IMR-90 (cell line): ENCODE measurements at regions not wholly inside any gene's neighbourhood (a gene's known extent, or its start where the extent isn't known, plus 50 kb on each side); places are given as distances from the start of the nearest gene placed in this dataset.

Experiments
- ATAC-seq: fragments of 200-7000 bp; cut with Tn5 transposase; 2 replicates; pipeline ENCODE4 v1.9.1; 2020; ENCODE audit warnings: low read depth, mild to moderate bottlenecking, moderate library complexity
- BruUV-seq: library from RNA; stranded (reverse); fragments of 400-500 nt; replicated peaks from 2 replicates; lab custom pipeline; 2021; lab: Mats Ljungman, UMichigan
- CTCF ChIA-PET: fragments of 300-600 bp; formaldehyde crosslinking; extraction: SDS; loops from one replicate; lab custom pipeline; 2021; ENCODE audit warnings: antibody characterized with exemption; lab: Yijun Ruan, JAX
- POLR2A ChIA-PET: fragments of 300-600 bp; sonication (Branson Sonifier 250); formaldehyde crosslinking; loops from one replicate; lab custom pipeline; 2022; ENCODE audit warnings: antibody characterized with exemption; ENCODE audit not compliant: unreplicated experiment; lab: Charles Lee
- DNase-seq: peaks from one replicate; pipeline ENCODE4 v3.0.0; 2013
- H2AFZ ChIP-seq: replicated peaks from 2 replicates; pipeline ENCODE3; 2013; ENCODE audit warnings: low read length, mild to moderate bottlenecking; ENCODE audit not compliant: poor library complexity
- H2AK5ac ChIP-seq: 2 replicates; pipeline ENCODE4 v1.6.1; 2013; ENCODE audit warnings: low read depth, low read length, inconsistent platforms
- H2AK9ac ChIP-seq: replicated peaks from 2 replicates; pipeline ENCODE3; 2013; ENCODE audit warnings: mild to moderate bottlenecking, low read depth, low read length, moderate library complexity; ENCODE audit not compliant: poor library complexity
- H2BK120ac ChIP-seq: 2 replicates; pipeline ENCODE4 v1.6.1; 2013; ENCODE audit warnings: low read depth, low read length, inconsistent platforms
- H2BK15ac ChIP-seq: 3 replicates; pipeline ENCODE4 v1.6.1; 2013; ENCODE audit warnings: low read depth, low read length, inconsistent platforms
- H2BK20ac ChIP-seq: 2 replicates; pipeline ENCODE4 v1.6.1; 2013; ENCODE audit warnings: low read depth, mild to moderate bottlenecking, inconsistent platforms, low read length, moderate library complexity
- H2BK5ac ChIP-seq: 2 replicates; pipeline ENCODE4 v1.6.1; 2013; ENCODE audit warnings: mild to moderate bottlenecking, low read depth, low read length, inconsistent platforms; ENCODE audit not compliant: poor library complexity, severe bottlenecking
- H3K14ac ChIP-seq: replicated peaks from 2 replicates; pipeline ENCODE4 v1.6.1; 2013; ENCODE audit warnings: low read depth, low read length, inconsistent platforms
- H3K18ac ChIP-seq: 2 replicates; pipeline ENCODE4 v1.6.1; 2013; ENCODE audit warnings: low read depth, low read length, control low read depth
- H3K23ac ChIP-seq: 2 replicates; pipeline ENCODE4 v1.6.1; 2013; ENCODE audit warnings: low read depth, low read length, inconsistent platforms
- H3K27ac ChIP-seq: 2 replicates; pipeline ENCODE4 v1.5.1; 2013; ENCODE audit warnings: mild to moderate bottlenecking, control low read depth, low read length; ENCODE audit not compliant: insufficient read depth
- H3K27me3 ChIP-seq: 2 replicates; pipeline ENCODE4 v1.6.1; 2013; ENCODE audit warnings: low read length; ENCODE audit not compliant: control insufficient read depth, insufficient read depth
- H3K36me3 ChIP-seq: 2 replicates; pipeline ENCODE4 v1.6.1; 2013; ENCODE audit warnings: low read length, mixed read lengths; ENCODE audit not compliant: control insufficient read depth, insufficient read depth
- H3K4ac ChIP-seq: 2 replicates; pipeline ENCODE4 v1.6.1; 2013; ENCODE audit warnings: low read depth, low read length, inconsistent platforms
- H3K4me1 ChIP-seq: 2 replicates; pipeline ENCODE4 v1.6.1; 2013; ENCODE audit warnings: low read length, mixed read lengths; ENCODE audit not compliant: control insufficient read depth, insufficient read depth
- H3K4me2 ChIP-seq: 2 replicates; pipeline ENCODE4 v1.6.1; 2013; ENCODE audit warnings: low read depth, mild to moderate bottlenecking, control low read depth, low read length, moderate library complexity
- H3K4me3 ChIP-seq: 2 replicates; pipeline ENCODE4 v1.5.1; 2013; ENCODE audit warnings: low read depth, mild to moderate bottlenecking, control low read depth, low read length, moderate library complexity; ENCODE audit not compliant: insufficient read depth
- H3K56ac ChIP-seq: 2 replicates; pipeline ENCODE4 v1.6.1; 2013; ENCODE audit warnings: low read length, inconsistent platforms; ENCODE audit not compliant: insufficient read depth; ENCODE audit errors: extremely low read depth
- H3K79me1 ChIP-seq, 2 experiments: 2 replicates each; pipeline ENCODE4 v1.6.1; 2013; ENCODE audit warnings: low read length in 2 of 2, inconsistent platforms in 1 of 2, low read depth in 1 of 2
- H3K9ac ChIP-seq: 2 replicates; pipeline ENCODE4 v1.6.1; 2013; ENCODE audit warnings: low read depth, low read length, control low read depth
- H3K9me1 ChIP-seq: 2 replicates; pipeline ENCODE4 v1.6.1; 2013; ENCODE audit warnings: low read length, inconsistent platforms; ENCODE audit not compliant: insufficient read depth
- H3K9me3 ChIP-seq: 2 replicates; pipeline ENCODE4 v1.6.1; 2013; ENCODE audit warnings: low read length; ENCODE audit not compliant: control insufficient read depth, insufficient read depth
- H4K20me1 ChIP-seq: 2 replicates; pipeline ENCODE4 v1.6.1; 2013; ENCODE audit warnings: low read length, inconsistent platforms; ENCODE audit not compliant: insufficient read depth
- H4K5ac ChIP-seq: 2 replicates; pipeline ENCODE4 v1.6.1; 2013; ENCODE audit warnings: mild to moderate bottlenecking, low read depth, low read length, control low read depth
- H4K8ac ChIP-seq, 2 experiments: 2 replicates each; pipeline ENCODE4 v1.6.1; 2013; ENCODE audit warnings: low read depth in 2 of 2, low read length in 2 of 2, control low read depth in 1 of 2, inconsistent platforms in 1 of 2
- H4K91ac ChIP-seq: 2 replicates; pipeline ENCODE4 v1.6.1; 2013; ENCODE audit warnings: low read depth, low read length, inconsistent platforms; ENCODE audit not compliant: insufficient read depth
- BHLHE40 ChIP-seq: fragments of 150-350 bp; IDR thresholded peaks from 2 replicates; pipeline ENCODE4 v1.6.1; 2016; ENCODE audit warnings: mild to moderate bottlenecking, low read depth, low read length
- CEBPB ChIP-seq: IDR thresholded peaks from 2 replicates; pipeline ENCODE4 v1.6.1; 2012; ENCODE audit warnings: low read depth, low read length, improper control_type of control experiment
- CHD1 ChIP-seq: IDR thresholded peaks from 2 replicates; pipeline ENCODE4 v1.6.1; 2012; ENCODE audit warnings: low read depth, low read length, improper control_type of control experiment
- ELK1 ChIP-seq: fragments of 150-350 bp; IDR thresholded peaks from 2 replicates; pipeline ENCODE4 v1.6.1; 2016; ENCODE audit warnings: low read depth, mild to moderate bottlenecking, low read length, moderate library complexity, borderline replicate concordance
- FOS ChIP-seq: fragments of 150-350 bp; IDR thresholded peaks from 2 replicates; pipeline ENCODE4 v1.6.1; 2016; ENCODE audit warnings: low read depth, low read length
- MAFK ChIP-seq: IDR thresholded peaks from 2 replicates; pipeline ENCODE4 v1.6.1; 2012; ENCODE audit warnings: low read depth, low read length, improper control_type of control experiment
- MAZ ChIP-seq: IDR thresholded peaks from 2 replicates; pipeline ENCODE4 v1.6.1; 2012; ENCODE audit warnings: low read depth, mild to moderate bottlenecking, low read length, improper control_type of control experiment, moderate library complexity, borderline replicate concordance
- NFE2L2 ChIP-seq: fragments of 150-350 bp; IDR thresholded peaks from 2 replicates; pipeline ENCODE4 v1.6.1; 2016; ENCODE audit warnings: low read depth, mild to moderate bottlenecking, low read length
- POLR2A ChIP-seq: IDR thresholded peaks from 2 replicates; pipeline ENCODE4 v1.6.1; 2012; ENCODE audit warnings: mild to moderate bottlenecking, low read depth, low read length
- RAD21 ChIP-seq: IDR thresholded peaks from 2 replicates; pipeline ENCODE4 v1.6.1; 2012; ENCODE audit warnings: low read length, improper control_type of control experiment
- RCOR1 ChIP-seq: IDR thresholded peaks from 2 replicates; pipeline ENCODE4 v1.6.1; 2012; ENCODE audit warnings: mild to moderate bottlenecking, low read length, improper control_type of control experiment; ENCODE audit not compliant: insufficient replicate concordance
- RFX5 ChIP-seq: IDR thresholded peaks from 2 replicates; pipeline ENCODE4 v1.8.0; 2012; ENCODE audit warnings: low read depth, mild to moderate bottlenecking, low read length, moderate library complexity
- SMC3 ChIP-seq: fragments of 150-350 bp; IDR thresholded peaks from 2 replicates; pipeline ENCODE4 v1.6.1; 2016; ENCODE audit warnings: low read depth, mild to moderate bottlenecking, antibody characterized with exemption, low read length, moderate library complexity
- USF2 ChIP-seq: fragments of 150-350 bp; IDR thresholded peaks from 2 replicates; pipeline ENCODE4 v1.6.1; 2017; ENCODE audit warnings: mild to moderate bottlenecking, antibody characterized with exemption, low read length, low read depth
- whole genome bisulfite sequencing, 2 experiments: methylation state at CpG; one replicate each; pipeline versions ENCODE4 v1.1.5 to v1.1.7; 2013; ENCODE audit warnings: missing lambda C conversion rate in 2 of 2; ENCODE audit not compliant: insufficient read length in 1 of 2; ENCODE audit errors: extremely low coverage in 2 of 2; 5-methylcytosine and 5-hydroxymethylcytosine counted together
- dilution Hi-C: fragments of 300-500 bp; cut with HindIII; formaldehyde crosslinking; loops from one replicate; pipeline ENCODE4 v1.14.3; 2018; ENCODE audit warnings: low sequenced_read_pairs; ENCODE audit not compliant: unreplicated experiment
- in situ Hi-C: fragments of 300-500 bp; cut with MboI; formaldehyde crosslinking; loops from 3 replicates; pipeline ENCODE4 v1.14.3; 2019; ENCODE audit warnings: low sequenced_read_pairs, inconsistent platforms, mixed read lengths
- intact Hi-C: fragments of 100-400 bp; cut with micrococcal nuclease; formaldehyde crosslinking; loops from 2 replicates; pipeline ENCODE4 v1.10.0; 2022

- H3K9me3 ChIP-seq = no peaks in the 10 kb centered on the region
- no peak overlapping the region for H3K4me2 ChIP-seq
- no peaks in the 10 kb centered on the region for H3K36me3 ChIP-seq
- ATAC-seq (no peak), DNase-seq (no peak)
- H2BK120ac ChIP-seq = no peak overlapping the region
- H3K14ac ChIP-seq = no peak overlapping the region
- H3K27me3 ChIP-seq = no peaks in the 10 kb centered on the region
- no peak overlapping the region for H2AK9ac ChIP-seq
- intact Hi-C loops (no loop called here), dilution Hi-C loops (no loop called here), in situ Hi-C loops (no loop called here)
- no peak overlapping the region for H4K5ac ChIP-seq
- H3K9ac ChIP-seq = no peak overlapping the region
- H2BK20ac ChIP-seq = no peak overlapping the region
- no peak overlapping the region for H3K27ac ChIP-seq
- POLR2A ChIA-PET = no interaction called here
- H2BK5ac ChIP-seq = no peak overlapping the region
- no TSS peak for BruUV-seq
- H3K56ac ChIP-seq = no peak overlapping the region
- no peak overlapping the region for H4K91ac ChIP-seq
- no peak overlapping the region for H2AK5ac ChIP-seq
- CTCF ChIA-PET = no interaction called here
- WGBS, 2 experiments = 40% methylated on average over 3 of the region's 7 CpGs; no CpG with 5 or more reads in 1 of the 2 experiments
- no peak overlapping the region for H4K8ac ChIP-seq
- H3K4me3 ChIP-seq = no peak overlapping the region
- no peaks in the 10 kb centered on the region for H4K20me1 ChIP-seq
- no peaks in the 10 kb centered on the region for H3K4me1 ChIP-seq
- H2AFZ ChIP-seq = no peak overlapping the region
- TF ChIP-seq FOS (no peak), POLR2A (no peak), BHLHE40 (no peak), ELK1 (no peak), MAFK (no peak), CHD1 (no peak), CEBPB (no peak), RAD21 (no peak), RCOR1 (no peak), NFE2L2 (no peak), MAZ (no peak), SMC3 (no peak), RFX5 (no peak), USF2 (no peak)
- H2BK15ac ChIP-seq = no peak overlapping the region
- no peak overlapping the region for H3K23ac ChIP-seq
- H3K4ac ChIP-seq = no peak overlapping the region
- no peaks in the 10 kb centered on the region for H3K9me1 ChIP-seq
- no peak overlapping the region for H3K18ac ChIP-seq
- no peaks in the 10 kb centered on the region for H3K79me1 ChIP-seq
Observed at GRCh38 chr19:30882411-30883005, 466.7 kb downstream of the TSHZ3 start.
